HG03342 (cell line): ENCODE measurements at regions not wholly inside any gene's neighbourhood (a gene's known extent, or its start where the extent isn't known, plus 50 kb on each side); places are given as distances from the start of the nearest gene placed in this dataset.
"Not testable (repeated sequence)": the region's sequence is repeated elsewhere in the genome, so short reads cannot be mapped to it uniquely, and the experiment has no call there.

Source experiments
- ATAC-seq: cut with Tn5 transposase; IDR thresholded peaks from one replicate; pipeline ENCODE4 v1.9.1; 2021; ENCODE audit warnings: mild to moderate bottlenecking, moderate library complexity; ENCODE audit not compliant: unreplicated experiment

DNA sequence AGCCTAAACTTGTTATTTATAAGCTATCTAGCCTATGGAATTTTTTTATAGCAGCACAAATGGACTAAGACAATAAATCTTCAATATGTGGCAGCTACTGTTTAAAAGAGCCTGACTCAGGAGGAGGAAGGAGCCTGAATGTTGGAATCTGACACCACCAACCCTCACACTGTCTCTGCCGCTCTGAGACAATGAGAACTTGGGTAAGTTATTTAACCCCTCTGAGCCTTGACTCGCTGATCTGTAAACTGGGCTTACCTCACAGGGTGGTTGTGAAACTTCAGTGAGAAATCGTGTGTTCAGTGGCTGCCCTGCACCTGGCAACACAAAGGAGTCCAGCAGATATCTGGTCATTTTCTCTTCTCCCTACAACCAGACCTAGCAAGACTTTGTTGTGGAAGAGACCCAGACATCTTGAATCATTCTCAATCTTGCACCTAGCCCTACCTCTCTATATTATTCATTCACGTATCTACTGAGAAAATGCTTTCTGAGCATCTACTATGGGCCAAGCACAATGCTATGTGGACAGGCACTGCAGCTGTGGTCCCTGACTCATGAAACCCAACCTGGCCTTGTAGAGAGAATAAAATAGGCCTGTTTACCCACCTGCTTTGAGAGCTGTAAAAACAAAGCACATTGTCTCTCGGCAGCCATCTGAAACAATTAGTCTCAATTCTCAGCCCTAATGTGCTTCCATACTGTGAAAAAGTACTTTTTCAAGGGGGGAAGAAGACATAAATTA is 81.9 kb upstream of the SLC25A36 start:
- no peak for ATAC-seq

DNA sequence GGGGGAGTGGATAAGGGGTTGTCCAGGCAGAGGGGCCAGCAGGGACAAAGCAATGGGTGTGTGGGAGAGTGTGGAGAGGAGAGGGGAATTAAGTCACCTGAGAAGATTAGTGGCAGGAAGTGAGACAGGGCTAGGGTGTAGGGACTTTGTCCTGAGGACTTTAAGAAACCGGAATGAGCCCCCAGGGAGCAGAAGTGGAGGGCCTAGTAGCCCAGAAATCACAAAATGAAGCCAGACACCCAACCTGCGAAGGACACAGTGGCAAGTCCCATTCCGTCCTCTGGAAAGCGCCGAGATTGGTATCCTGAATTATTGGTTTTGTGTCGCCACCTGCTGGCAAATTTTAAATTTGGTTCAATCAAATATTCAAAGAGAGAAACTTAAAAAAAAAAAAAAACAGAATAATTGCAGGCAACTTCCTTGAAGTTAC is 78.0 kb upstream of the SLC25A36 start:
- peak; percentile 50 for ATAC-seq

DNA sequence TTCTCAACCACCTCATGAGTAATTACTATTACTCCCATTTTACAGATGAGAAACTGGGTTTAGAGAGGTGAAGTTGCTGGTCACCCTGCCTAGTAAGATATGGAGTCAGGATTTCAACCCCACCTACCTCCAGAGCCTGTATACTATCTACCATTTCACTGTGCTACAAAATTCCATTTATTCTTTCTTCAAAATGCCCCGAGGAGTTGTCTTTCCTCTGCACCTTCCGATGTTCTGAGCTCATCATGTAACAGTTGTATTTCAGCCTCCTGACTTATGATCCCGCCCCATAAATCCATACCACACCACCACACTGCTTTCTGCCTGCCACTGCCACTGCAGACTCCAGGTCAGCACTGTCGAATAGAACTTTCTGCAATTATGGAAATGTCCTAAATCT is 71.3 kb upstream of the SLC25A36 start:
- no peak for ATAC-seq

GRCh38 chr3:140871022-140871421 is 70.6 kb upstream of the SLC25A36 start:
- no peak for ATAC-seq

- not testable (repeated sequence) for ATAC-seq
Measured at GRCh38 chr3:140872165-140872564, 69.5 kb upstream of the SLC25A36 start.

- no peak for ATAC-seq
Measured at GRCh38 chr3:140883428-140884040, 58.1 kb upstream of the SLC25A36 start.

- not testable (repeated sequence) for ATAC-seq
Measured at GRCh38 chr3:140885697-140886096, 55.9 kb upstream of the SLC25A36 start.
